Activated CD4-positive, alpha-beta T cell treated with anti-CD3 and anti-CD28 coated beads, Interleukin-2, amount 10 ng/mL, durations not matched to agents 24 days and 14 days (primary cell): ENCODE measurements at regions not wholly inside any gene's neighbourhood (a gene's known extent, or its start where the extent isn't known, plus 50 kb on each side); places are given as distances from the start of the nearest gene placed in this dataset.
"Not testable (repeated sequence)": the region's sequence is repeated elsewhere in the genome, so short reads cannot be mapped to it uniquely, and the experiment has no call there.

Experiments
- DNase-seq: peaks from one replicate; pipeline ENCODE4 v3.0.0; 2022
- H3K27ac Mint-ChIP-seq: one replicate; pipeline ENCODE4 v1.8.0; 2022; ENCODE audit warnings: mild to moderate bottlenecking, mixed read lengths
- H3K27me3 Mint-ChIP-seq: one replicate; pipeline ENCODE4 v1.8.0; 2022; ENCODE audit warnings: mixed read lengths
- H3K36me3 Mint-ChIP-seq: one replicate; pipeline ENCODE4 v1.8.0; 2022; ENCODE audit warnings: low read depth, mild to moderate bottlenecking, mixed read lengths
- H3K4me1 Mint-ChIP-seq: one replicate; pipeline ENCODE4 v1.8.0; 2021; ENCODE audit warnings: mixed read lengths
- H3K4me3 Mint-ChIP-seq: one replicate; pipeline ENCODE4 v1.8.0; 2022; ENCODE audit warnings: mild to moderate bottlenecking, moderate library complexity, mixed read lengths
- H3K9me3 Mint-ChIP-seq: one replicate; pipeline ENCODE4 v1.8.0; 2021; ENCODE audit warnings: mixed read lengths
- intact Hi-C: fragments of 100-400 bp; cut with micrococcal nuclease; formaldehyde crosslinking; loops from one replicate; pipeline ENCODE4 v1.15.1; 2023

GRCh38 chr12:48409938-48410337, 59.2 kb upstream of the ZNF641 start:
- H3K4me1 Mint-ChIP-seq, H3K4me3 Mint-ChIP-seq, H3K27ac Mint-ChIP-seq, intact Hi-C loops, H3K36me3 Mint-ChIP-seq, H3K27me3 Mint-ChIP-seq: not testable (repeated sequence)
- DNase-seq, result peak; percentile 69
- peaks cover 14% of the 10 kb centered on the region for H3K9me3 Mint-ChIP-seq

- Mint-ChIP-seq H3K36me3 (peaks cover 2% of the 10 kb centered on the region), H3K4me1 (peaks cover 2% of the 10 kb centered on the region), H3K27me3 (peaks cover 12% of the 10 kb centered on the region), H3K27ac (no peak overlapping the region), H3K4me3 (no peak overlapping the region), H3K9me3 (peaks cover 24% of the 10 kb centered on the region)
- DNase-seq, result no peak
- intact Hi-C loops, result no loop called here
Observed at GRCh38 chr12:48413388-48413787, 59.0 kb upstream of the ANP32D start.

- no peak overlapping the region for H3K27ac Mint-ChIP-seq
- DNase-seq, result no peak
- H3K4me3 Mint-ChIP-seq, result no peak overlapping the region
- H3K9me3 Mint-ChIP-seq, result peaks cover 24% of the 10 kb centered on the region
- intact Hi-C loops, result no loop called here
- peaks cover 12% of the 10 kb centered on the region for H3K27me3 Mint-ChIP-seq
- H3K36me3 Mint-ChIP-seq, result peaks cover 2% of the 10 kb centered on the region
- H3K4me1 Mint-ChIP-seq, result peaks cover 2% of the 10 kb centered on the region
Observed at GRCh38 chr12:48414021-48414420, 58.3 kb upstream of the ANP32D start.

- intact Hi-C loops, result no loop called here
- peaks cover 24% of the 10 kb centered on the region for H3K9me3 Mint-ChIP-seq
Observed at GRCh38 chr12:48419116-48419935, 53.0 kb upstream of the ANP32D start.

GRCh38 chr12:48420039-48420775, 52.2 kb upstream of the ANP32D start:
- Mint-ChIP-seq H3K4me1 (no peaks in the 10 kb centered on the region), H3K9me3 (peaks cover 16% of the 10 kb centered on the region), H3K27me3 (peaks cover under 1% of the 10 kb centered on the region), H3K27ac (no peak overlapping the region), H3K4me3 (no peak overlapping the region), H3K36me3 (no peaks in the 10 kb centered on the region)
- intact Hi-C loops, result no loop called here
- no peak for DNase-seq

More at GRCh38 chr12:48419116-48419935, 53.0 kb upstream of the ANP32D start:
- Mint-ChIP-seq H3K27me3 (peaks cover 7% of the 10 kb centered on the region), H3K27ac (no peak overlapping the region), H3K4me3 (no peak overlapping the region), H3K4me1 (no peaks in the 10 kb centered on the region), H3K36me3 (no peaks in the 10 kb centered on the region)
- no peak for DNase-seq

- no peaks in the 10 kb centered on the region for H3K4me1 Mint-ChIP-seq
- H3K9me3 Mint-ChIP-seq, result peaks cover 13% of the 10 kb centered on the region
- no peaks in the 10 kb centered on the region for H3K36me3 Mint-ChIP-seq
- H3K27me3 Mint-ChIP-seq, result no peaks in the 10 kb centered on the region
- no peak overlapping the region for H3K27ac Mint-ChIP-seq
- no peak for DNase-seq
- no peak overlapping the region for H3K4me3 Mint-ChIP-seq
- intact Hi-C loops, result no loop called here
Observed at GRCh38 chr12:48422060-48422459, 50.3 kb upstream of the ANP32D start.
